ENCODE measurements at regions not wholly inside any gene's neighbourhood (a gene's known extent, or its start where the extent isn't known, plus 50 kb on each side); places are given as distances from the start of the nearest gene placed in this dataset.

DNA sequence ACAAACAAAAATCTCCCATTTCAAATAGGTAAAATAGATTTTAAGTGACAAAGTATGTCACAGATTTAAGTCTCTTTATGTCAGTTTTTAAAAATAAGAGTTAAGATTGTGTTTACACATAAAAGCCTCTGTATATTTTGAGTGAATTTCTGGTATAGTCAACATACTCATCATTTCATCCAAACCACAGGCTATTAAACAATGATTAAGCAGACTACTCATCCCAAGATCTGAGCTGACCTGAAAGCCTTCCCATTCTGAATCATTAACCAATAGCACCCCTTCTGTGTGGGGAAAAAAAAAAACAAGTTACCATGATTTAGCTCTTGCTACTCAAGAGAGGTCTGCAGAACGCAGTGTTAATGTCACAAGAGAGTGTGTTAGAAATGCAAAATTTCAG lies 284.4 kb upstream of the NBEA start:
- BruUV-seq (replicated peaks): no TSS peak
- H3K4ac ChIP-seq (ENCODE audit: low read depth, low read length): no peak overlapping the region
- TF ChIP-seq, protein P1, sequence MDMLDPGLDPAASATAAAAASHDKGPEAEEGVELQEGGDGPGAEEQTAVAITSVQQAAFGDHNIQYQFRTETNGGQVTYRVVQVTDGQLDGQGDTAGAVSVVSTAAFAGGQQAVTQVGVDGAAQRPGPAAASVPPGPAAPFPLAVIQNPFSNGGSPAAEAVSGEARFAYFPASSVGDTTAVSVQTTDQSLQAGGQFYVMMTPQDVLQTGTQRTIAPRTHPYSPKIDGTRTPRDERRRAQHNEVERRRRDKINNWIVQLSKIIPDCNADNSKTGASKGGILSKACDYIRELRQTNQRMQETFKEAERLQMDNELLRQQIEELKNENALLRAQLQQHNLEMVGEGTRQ (IDR thresholded peaks at IDR 0.05; ENCODE audit: low read depth, low read length): no peak
- TF ChIP-seq, protein P2, sequence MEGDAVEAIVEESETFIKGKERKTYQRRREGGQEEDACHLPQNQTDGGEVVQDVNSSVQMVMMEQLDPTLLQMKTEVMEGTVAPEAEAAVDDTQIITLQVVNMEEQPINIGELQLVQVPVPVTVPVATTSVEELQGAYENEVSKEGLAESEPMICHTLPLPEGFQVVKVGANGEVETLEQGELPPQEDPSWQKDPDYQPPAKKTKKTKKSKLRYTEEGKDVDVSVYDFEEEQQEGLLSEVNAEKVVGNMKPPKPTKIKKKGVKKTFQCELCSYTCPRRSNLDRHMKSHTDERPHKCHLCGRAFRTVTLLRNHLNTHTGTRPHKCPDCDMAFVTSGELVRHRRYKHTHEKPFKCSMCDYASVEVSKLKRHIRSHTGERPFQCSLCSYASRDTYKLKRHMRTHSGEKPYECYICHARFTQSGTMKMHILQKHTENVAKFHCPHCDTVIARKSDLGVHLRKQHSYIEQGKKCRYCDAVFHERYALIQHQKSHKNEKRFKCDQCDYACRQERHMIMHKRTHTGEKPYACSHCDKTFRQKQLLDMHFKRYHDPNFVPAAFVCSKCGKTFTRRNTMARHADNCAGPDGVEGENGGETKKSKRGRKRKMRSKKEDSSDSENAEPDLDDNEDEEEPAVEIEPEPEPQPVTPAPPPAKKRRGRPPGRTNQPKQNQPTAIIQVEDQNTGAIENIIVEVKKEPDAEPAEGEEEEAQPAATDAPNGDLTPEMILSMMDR (conservative IDR thresholded peaks at IDR 0.05; ENCODE audit: low read depth, low read length): no peak
- TF ChIP-seq NFE2L2 (IDR thresholded peaks at IDR 0.05; ENCODE audit: low read depth, low read length) (no peak), POLR2A (IDR thresholded peaks at IDR 0.05; ENCODE audit: low read depth, low read length) (no peak)
- H2BK5ac ChIP-seq (ENCODE audit: low read depth, low read length, poor library complexity, severe bottlenecking): no peak overlapping the region
- H2BK20ac ChIP-seq (ENCODE audit: low read depth, low read length): no peak overlapping the region
- no peak overlapping the region for H3K4me2 ChIP-seq (ENCODE audit: low read depth, low read length)
- no peak overlapping the region for H4K5ac ChIP-seq (ENCODE audit: low read depth, low read length)
- no peaks in the 10 kb centered on the region for H4K20me1 ChIP-seq (ENCODE audit: insufficient read depth, low read length)
- no peaks in the 10 kb centered on the region for H3K9me3 ChIP-seq (ENCODE audit: control insufficient read depth, insufficient read depth, low read length)
- ATAC-seq (ENCODE audit: low read depth): peak; percentile 84
- no peak overlapping the region for H2BK120ac ChIP-seq (ENCODE audit: low read depth, low read length)
- no CpG with 5 or more reads among the region's 1 CpG for WGBS, 2 experiments (ENCODE audit: extremely low coverage in 2 of 2, insufficient read length in 1 of 2)
- peak; percentile 24 for DNase-seq
- CTCF ChIA-PET: no interaction called here
- intact Hi-C loops (cut with micrococcal nuclease) (no loop called here), dilution Hi-C loops (cut with HindIII; ENCODE audit: low sequenced_read_pairs, unreplicated experiment) (no loop called here), in situ Hi-C loops (cut with MboI; ENCODE audit: low sequenced_read_pairs) (no loop called here)
- H3K9me1 ChIP-seq (ENCODE audit: insufficient read depth, low read length): no peaks in the 10 kb centered on the region
- no peak overlapping the region for H4K91ac ChIP-seq (ENCODE audit: insufficient read depth, low read depth, low read length)
- H3K14ac ChIP-seq (replicated peaks; ENCODE audit: low read depth, low read length): no peak overlapping the region
- H3K23ac ChIP-seq (ENCODE audit: low read depth, low read length): no peak overlapping the region
- no peaks in the 10 kb centered on the region for H3K79me1 ChIP-seq (ENCODE audit: low read depth in 1 of 2, low read length in 2 of 2)
- H2AFZ ChIP-seq (replicated peaks; ENCODE audit: low read length, poor library complexity): no peak overlapping the region
- no peak overlapping the region for H3K4me3 ChIP-seq (ENCODE audit: insufficient read depth, low read depth, low read length)
- no peak overlapping the region for H3K56ac ChIP-seq (ENCODE audit: extremely low read depth, insufficient read depth, low read length)
- H3K18ac ChIP-seq (ENCODE audit: low read depth, low read length): no peak overlapping the region
- no peaks in the 10 kb centered on the region for H3K27me3 ChIP-seq (ENCODE audit: control insufficient read depth, insufficient read depth, low read length)
- no peak overlapping the region for H2AK5ac ChIP-seq (ENCODE audit: low read depth, low read length)
- H3K4me1 ChIP-seq (ENCODE audit: control insufficient read depth, insufficient read depth, low read length): no peaks in the 10 kb centered on the region
- no peak overlapping the region for H3K27ac ChIP-seq (ENCODE audit: insufficient read depth, low read length)
- no peak overlapping the region for H4K8ac ChIP-seq (ENCODE audit: low read depth in 2 of 2, low read length in 2 of 2)
- H2BK15ac ChIP-seq (ENCODE audit: low read depth, low read length): no peak overlapping the region
- H3K9ac ChIP-seq (ENCODE audit: low read depth, low read length): no peak overlapping the region
- no peaks in the 10 kb centered on the region for H3K36me3 ChIP-seq (ENCODE audit: control insufficient read depth, insufficient read depth, low read length)
- H2AK9ac ChIP-seq (replicated peaks; ENCODE audit: low read depth, low read length, poor library complexity): no peak overlapping the region
- POLR2A ChIA-PET (ENCODE audit: unreplicated experiment): no interaction called here

All from IMR-90 (cell line).